ENCODE measurements at regions not wholly inside any gene's neighbourhood (a gene's known extent, or its start where the extent isn't known, plus 50 kb on each side); places are given as distances from the start of the nearest gene placed in this dataset.
A peak's percentile ranks its signal among the peaks of the same experiment; 100 is the strongest.

GRCh38 chr21:14841511-14842472 is 223.0 kb downstream of the NRIP1 start:
- H3K27me3 ChIP-seq (ENCODE audit: low read length), result no peaks in the 10 kb centered on the region
- no peak overlapping the region for H3K9ac ChIP-seq (ENCODE audit: low read length)
- CTCF ChIA-PET, result no interaction called here
- no peaks in the 10 kb centered on the region for H3F3A ChIP-seq (ENCODE audit: low read length, unreplicated experiment)
- H2AFZ ChIP-seq (ENCODE audit: low read length), result no peak overlapping the region
- 0 out of 2 replicates have a peak, but pooled peaks cover 2% of the 10 kb centered on the region for H3K9me2 ChIP-seq (replicated peaks; ENCODE audit: low read length)
- no peaks in the 10 kb centered on the region for H4K20me1 ChIP-seq (ENCODE audit: low read length)
- ATAC-seq, result no peak
- DNase-seq, result no peak
- H3K27ac ChIP-seq (ENCODE audit: low read length), result no peak overlapping the region
- no peaks in the 10 kb centered on the region for H3K9me3 ChIP-seq (ENCODE audit: low read length)
- POLR2A ChIA-PET (ENCODE audit: unreplicated experiment), result no interaction called here
- intact Hi-C loops (cut with micrococcal nuclease), result no loop called here
- no peaks in the 10 kb centered on the region; the same call in 1 of the 2 replicates for H3K4me1 ChIP-seq (ENCODE audit: insufficient read depth, low read length)
- H3K79me2 ChIP-seq (ENCODE audit: low read length), result no peaks in the 10 kb centered on the region
- BruUV-seq (replicated peaks), result no TSS peak
- no peaks in the 10 kb centered on the region for H3K36me3 ChIP-seq (ENCODE audit: low read depth, low read length)
- no peak overlapping the region for H3K4me2 ChIP-seq (ENCODE audit: low read length)
- H3K4me3 ChIP-seq (ENCODE audit: low read length), result no peak overlapping the region
- TF ChIP-seq EZH2phosphoT487 (IDR thresholded peaks at IDR 0.05; ENCODE audit: borderline replicate concordance, low read length), result no peak
- no peak for TF ChIP-seq CTCF (conservative IDR thresholded peaks at IDR 0.05; ENCODE audit: low read depth, low read length)
- no peak for TF ChIP-seq EZH2 (IDR thresholded peaks at IDR 0.05; ENCODE audit: low read length, unreplicated experiment)

- H3K4me1 ChIP-seq (ENCODE audit: insufficient read depth, low read length), result no peaks in the 10 kb centered on the region; the same call in 1 of the 2 replicates
- ChIA-PET CTCF (no interaction called here), POLR2A (ENCODE audit: unreplicated experiment) (no interaction called here)
- no peak overlapping the region for H3K4me2 ChIP-seq (ENCODE audit: low read length)
- no peaks in the 10 kb centered on the region for H3K9me3 ChIP-seq (ENCODE audit: low read length)
- no peak overlapping the region for H3K9ac ChIP-seq (ENCODE audit: low read length)
- no peaks in the 10 kb centered on the region for H3K79me2 ChIP-seq (ENCODE audit: low read length)
- DNase-seq (no peak), ATAC-seq (no peak)
- TF ChIP-seq CTCF (conservative IDR thresholded peaks at IDR 0.05; ENCODE audit: low read depth, low read length) (no peak), EZH2phosphoT487 (IDR thresholded peaks at IDR 0.05; ENCODE audit: borderline replicate concordance, low read length) (no peak), EZH2 (IDR thresholded peaks at IDR 0.05; ENCODE audit: low read length, unreplicated experiment) (no peak)
- H3K27me3 ChIP-seq (ENCODE audit: low read length), result no peaks in the 10 kb centered on the region
- 0 out of 2 replicates have a peak, but pooled peaks cover 2% of the 10 kb centered on the region for H3K9me2 ChIP-seq (replicated peaks; ENCODE audit: low read length)
- no TSS peak for BruUV-seq (replicated peaks)
- no peak overlapping the region for H3K4me3 ChIP-seq (ENCODE audit: low read length)
- no peaks in the 10 kb centered on the region for H3K36me3 ChIP-seq (ENCODE audit: low read depth, low read length)
- intact Hi-C loops (cut with micrococcal nuclease), result no loop called here
- H2AFZ ChIP-seq (ENCODE audit: low read length), result no peak overlapping the region
- no peaks in the 10 kb centered on the region for H4K20me1 ChIP-seq (ENCODE audit: low read length)
- H3F3A ChIP-seq (ENCODE audit: low read length, unreplicated experiment), result no peaks in the 10 kb centered on the region
- no peak overlapping the region for H3K27ac ChIP-seq (ENCODE audit: low read length)
These were observed 226.4 kb downstream of the NRIP1 start for GRCh38 chr21:14838400-14838799.

- intact Hi-C loops (cut with micrococcal nuclease), result no loop called here
- Histone ChIP-seq H2AFZ (ENCODE audit: low read length) (no peak overlapping the region), H3K36me3 (ENCODE audit: low read depth, low read length) (no peaks in the 10 kb centered on the region), H3F3A (ENCODE audit: low read length, unreplicated experiment) (no peaks in the 10 kb centered on the region), H3K27me3 (ENCODE audit: low read length) (no peaks in the 10 kb centered on the region), H3K4me1 (ENCODE audit: insufficient read depth, low read length) (no peaks in the 10 kb centered on the region; the same call in 1 of the 2 replicates), H3K79me2 (ENCODE audit: low read length) (no peaks in the 10 kb centered on the region), H3K4me2 (ENCODE audit: low read length) (no peak overlapping the region), H3K9ac (ENCODE audit: low read length) (no peak overlapping the region), H3K9me3 (ENCODE audit: low read length) (no peaks in the 10 kb centered on the region), H3K9me2 (replicated peaks; ENCODE audit: low read length) (0 out of 2 replicates have a peak, but pooled peaks cover 2% of the 10 kb centered on the region), H4K20me1 (ENCODE audit: low read length) (no peaks in the 10 kb centered on the region), H3K4me3 (ENCODE audit: low read length) (no peak overlapping the region), H3K27ac (ENCODE audit: low read length) (no peak overlapping the region)
- ATAC-seq (peak; percentile 42; the same call in 1 of the 2 replicates), DNase-seq (peak; percentile 29)
- TF ChIP-seq EZH2phosphoT487 (IDR thresholded peaks at IDR 0.05; ENCODE audit: borderline replicate concordance, low read length), result no peak
- BruUV-seq (replicated peaks), result no TSS peak
- ChIA-PET CTCF (no interaction called here), POLR2A (ENCODE audit: unreplicated experiment) (no interaction called here)
These were observed 227.8 kb downstream of the NRIP1 start for GRCh38 chr21:14836950-14837349.
